OCI-M2 (cell line): ENCODE measurements at regions not wholly inside any gene's neighbourhood (a gene's known extent, or its start where the extent isn't known, plus 50 kb on each side); places are given as distances from the start of the nearest gene placed in this dataset.
"Not testable (repeated sequence)": the region's sequence is repeated elsewhere in the genome, so short reads cannot be mapped to it uniquely, and the experiment has no call there.

Source experiments
- DNase-seq: peaks from one replicate; lab custom pipeline; 2025; ENCODE audit not compliant: unreplicated experiment; lab: John Stamatoyannopoulos, UW

- no peak for DNase-seq
Measured at GRCh38 chr2:75326645-75327044, 127.3 kb upstream of the TACR1 start.

DNA sequence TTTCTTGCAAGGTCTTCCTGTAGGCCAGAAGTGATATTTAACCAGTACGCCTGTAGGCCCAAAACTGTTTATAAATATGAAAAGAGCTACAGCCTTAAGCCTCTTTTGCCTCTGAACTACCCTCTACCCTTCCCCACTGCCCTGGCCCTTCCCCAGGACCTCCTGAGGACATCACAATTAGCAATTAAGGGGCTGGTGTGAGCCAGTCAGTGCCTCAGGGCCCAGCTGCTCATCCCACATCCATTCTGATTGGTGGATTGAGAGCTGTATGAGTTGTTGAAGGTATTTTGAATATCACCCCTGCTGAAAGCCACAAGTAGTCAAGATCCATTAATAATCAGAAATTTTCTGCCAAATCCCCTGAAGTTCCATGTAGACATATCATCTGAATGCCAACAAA is 126.3 kb upstream of the TACR1 start:
- no peak for DNase-seq

GRCh38 chr2:75324861-75325284 is 125.6 kb upstream of the TACR1 start:
- DNase-seq, result no peak

DNA sequence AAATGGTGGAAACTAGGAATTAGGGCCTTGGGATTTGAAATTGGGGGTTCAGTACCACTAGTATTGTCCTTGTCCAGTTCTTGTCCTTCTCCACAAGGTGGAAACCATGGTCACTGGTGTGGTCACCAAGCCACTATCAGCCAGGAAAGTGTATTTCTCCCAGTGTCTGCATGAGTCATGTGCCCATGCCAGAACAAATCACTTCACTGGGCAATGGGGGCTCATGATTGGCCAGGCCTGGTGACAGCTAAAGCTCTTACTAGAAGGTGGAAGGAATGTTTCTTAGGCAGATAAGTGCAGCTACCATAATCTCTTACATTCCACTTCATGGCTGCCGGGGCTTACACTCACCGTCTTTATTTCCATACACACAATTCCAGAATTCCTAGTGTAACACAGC is 124.8 kb upstream of the TACR1 start:
- no peak for DNase-seq

GRCh38 chr2:75321599-75321922 is 122.2 kb upstream of the TACR1 start:
- DNase-seq, result no peak

DNA sequence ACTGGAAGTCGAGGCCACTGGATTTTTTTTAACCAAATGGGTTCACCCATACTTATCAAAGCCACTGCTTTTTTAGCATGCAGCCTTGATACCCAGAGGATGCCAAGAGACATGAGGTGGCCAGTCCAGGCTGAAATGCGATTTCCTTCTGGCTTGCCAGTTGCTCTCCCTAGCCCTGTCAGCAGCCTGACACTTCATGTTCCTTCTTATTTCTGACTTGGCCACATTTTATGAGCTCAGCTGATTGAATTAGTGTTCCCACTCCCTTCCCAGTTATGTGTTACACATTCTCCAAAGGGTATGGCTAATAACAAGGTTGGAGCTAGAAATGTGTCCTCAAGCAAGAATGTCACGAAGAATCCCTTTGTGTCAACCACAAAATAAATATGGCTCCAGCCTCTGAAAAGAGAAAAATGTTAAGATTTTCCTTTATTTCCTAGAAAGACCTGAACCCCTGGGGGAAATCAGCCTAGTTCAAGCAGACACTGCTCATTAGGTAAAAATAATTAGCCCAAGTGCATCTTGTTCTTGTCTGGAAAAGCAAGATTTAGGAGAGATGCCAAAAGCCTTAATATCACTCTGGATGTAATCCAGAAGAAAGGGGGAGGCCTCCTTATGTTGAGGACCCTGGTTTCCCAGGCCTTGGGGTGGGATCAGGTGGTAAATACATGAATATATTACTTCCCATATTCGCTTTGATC is 121.7 kb upstream of the TACR1 start:
- no peak for DNase-seq

DNA sequence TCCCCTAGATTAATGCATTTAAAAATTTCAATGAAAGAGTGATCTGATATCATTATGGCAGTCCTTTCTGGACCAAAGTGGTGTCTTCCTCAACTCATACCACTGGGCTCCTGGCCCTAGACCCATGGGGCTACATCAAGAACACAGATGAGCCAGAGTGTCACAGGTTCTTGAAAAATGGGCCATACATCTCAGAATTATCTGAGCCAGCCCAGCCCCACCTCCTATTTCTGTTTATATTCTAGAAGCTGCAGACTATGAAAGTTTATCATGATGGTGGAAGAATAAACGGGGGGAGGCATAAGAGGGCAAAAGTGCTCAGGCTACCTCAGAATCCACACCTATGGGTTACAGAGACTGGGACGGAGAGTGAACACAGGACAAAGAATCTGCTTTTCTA is 120.6 kb upstream of the TACR1 start:
- no peak for DNase-seq

DNA sequence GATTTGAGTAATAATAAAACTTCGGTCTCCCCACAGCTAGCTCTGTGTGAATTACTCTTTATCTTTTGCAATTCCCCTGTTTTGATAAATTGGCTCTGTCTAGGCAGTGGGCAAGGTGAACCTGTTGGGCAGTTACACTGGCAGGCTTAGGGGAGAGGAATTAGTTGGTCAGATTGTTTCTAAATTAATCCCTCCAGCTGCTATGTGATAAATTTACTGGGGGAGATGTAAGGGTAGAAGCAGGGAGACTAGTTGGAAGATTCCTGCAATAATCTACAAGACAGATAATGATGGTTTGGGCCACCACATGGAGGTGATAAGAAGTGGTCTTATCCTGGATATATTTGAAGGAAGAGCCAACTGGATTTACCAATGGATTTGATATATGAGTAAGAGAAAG is 118.5 kb upstream of the TACR1 start:
- no peak for DNase-seq

GRCh38 chr2:75317316-75317715 is 118.0 kb upstream of the TACR1 start:
- no peak for DNase-seq

- no peak for DNase-seq
Measured at GRCh38 chr2:75315436-75315835, 116.1 kb upstream of the TACR1 start.

DNA sequence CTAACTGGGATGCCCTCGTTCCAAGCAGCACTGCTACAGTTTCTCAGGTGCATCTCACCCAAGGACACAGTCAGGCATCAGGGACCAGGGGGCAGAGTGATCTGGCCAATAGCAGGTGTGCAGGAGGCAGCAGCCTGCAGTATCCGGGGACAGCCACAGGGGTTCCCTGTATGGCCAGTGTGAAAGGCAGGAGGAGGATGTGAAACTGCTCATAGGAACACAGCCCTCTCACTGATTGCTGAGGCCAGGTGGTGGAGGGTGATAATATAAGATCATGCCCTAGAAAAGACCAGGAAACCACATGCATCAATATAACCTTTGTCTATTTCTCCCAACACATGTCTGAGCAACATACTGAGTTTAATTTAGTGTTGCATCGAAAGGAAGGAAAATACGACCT is 112.7 kb upstream of the TACR1 start:
- no peak for DNase-seq

- no peak for DNase-seq
Measured at GRCh38 chr2:75311521-75311920, 112.2 kb upstream of the TACR1 start.

DNA sequence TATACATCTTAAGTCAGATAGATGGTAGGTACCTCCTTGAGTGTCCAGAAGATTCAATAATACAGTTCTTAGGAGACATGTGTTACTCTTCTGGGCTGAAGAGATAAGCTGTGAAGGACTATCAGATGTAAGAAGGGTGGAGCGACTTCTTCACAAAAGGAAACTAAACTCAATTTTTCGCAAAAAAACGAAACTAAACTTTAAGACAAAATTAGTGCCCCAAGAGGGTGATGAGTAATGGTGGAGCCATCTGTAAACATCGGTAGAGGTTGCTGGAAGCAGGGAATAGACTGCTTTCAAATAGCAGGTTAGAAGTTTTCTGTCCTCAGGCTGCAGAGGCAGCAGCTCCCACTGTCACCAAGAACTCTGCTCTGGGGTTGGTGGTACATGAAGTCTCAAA is 111.6 kb upstream of the TACR1 start:
- no peak for DNase-seq

DNA sequence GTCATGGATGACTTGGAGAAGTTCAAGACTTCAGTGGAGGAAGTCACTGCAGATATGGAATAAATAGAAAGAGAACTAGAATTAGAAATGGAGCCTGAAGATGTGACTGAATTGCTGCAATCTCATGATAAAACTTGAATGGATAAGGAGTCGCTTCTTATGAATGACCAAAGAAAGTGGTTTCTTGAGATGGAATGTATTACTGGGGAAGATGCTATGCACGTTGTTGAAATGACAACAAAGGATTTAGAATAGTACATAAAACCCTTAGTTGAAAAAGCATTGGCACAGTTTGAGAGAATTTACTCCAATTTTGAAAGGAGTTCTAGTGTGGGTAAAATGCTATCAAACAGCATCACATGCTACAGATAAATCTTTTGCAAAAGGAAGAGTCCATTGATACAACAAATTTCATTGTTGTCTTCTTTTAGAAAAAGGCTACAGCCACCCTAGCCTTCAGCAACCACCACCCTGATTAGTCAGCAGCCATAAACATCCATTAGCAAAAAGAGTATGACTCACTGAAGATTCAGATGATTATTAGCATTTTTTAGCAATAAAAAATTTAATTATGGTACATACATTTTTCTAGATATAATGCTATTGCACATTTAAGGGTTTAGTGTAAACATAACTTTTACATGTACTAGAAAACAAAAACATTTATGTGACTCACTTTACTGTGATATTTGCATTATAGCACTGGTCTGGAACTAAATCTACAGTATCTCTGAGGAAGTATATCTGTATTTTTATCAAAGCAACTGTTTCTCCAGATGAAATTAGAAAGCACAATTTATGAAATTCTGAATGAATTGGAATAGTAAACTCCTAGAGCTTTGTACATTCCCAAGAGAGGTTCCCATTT is 110.5 kb upstream of the TACR1 start:
- no peak for DNase-seq

DNA sequence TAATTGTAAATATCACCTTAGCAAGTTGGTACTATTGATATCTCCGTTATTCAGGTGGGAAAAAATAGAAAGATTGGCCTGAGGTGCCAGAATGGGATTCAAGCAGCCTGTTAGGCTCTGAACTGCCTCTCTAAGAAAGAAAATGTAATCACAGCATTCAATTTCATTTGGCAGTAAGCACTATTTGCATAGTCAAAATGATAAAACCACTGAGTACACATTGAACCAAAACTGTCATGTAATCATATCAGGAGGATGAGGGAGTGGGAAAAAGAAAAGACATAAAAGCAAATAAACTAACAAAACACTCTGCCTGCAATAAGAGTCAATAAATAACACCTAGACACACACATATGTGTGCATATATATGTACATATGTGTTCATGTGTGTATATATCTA is 103.9 kb upstream of the TACR1 start:
- no peak for DNase-seq

DNA sequence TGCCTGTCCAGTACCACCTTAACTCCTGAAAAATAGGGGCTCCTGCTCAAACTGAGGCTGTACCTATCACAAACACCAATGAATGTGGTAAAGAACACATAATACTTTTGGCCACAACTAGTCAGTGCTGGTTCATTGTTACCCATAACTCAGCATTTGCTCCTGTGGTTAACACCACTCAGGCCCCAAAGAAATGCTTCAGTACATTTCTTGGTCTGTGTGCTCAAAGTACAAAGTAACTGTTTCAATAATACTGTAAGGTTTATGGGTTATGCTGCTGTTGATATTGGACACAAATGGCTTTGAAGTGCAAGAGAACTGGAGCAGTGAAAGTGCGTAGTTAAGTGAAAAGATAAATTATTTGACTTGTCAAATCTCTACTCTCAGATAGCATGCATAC is 95.0 kb upstream of the TACR1 start:
- DNase-seq, result no peak

DNA sequence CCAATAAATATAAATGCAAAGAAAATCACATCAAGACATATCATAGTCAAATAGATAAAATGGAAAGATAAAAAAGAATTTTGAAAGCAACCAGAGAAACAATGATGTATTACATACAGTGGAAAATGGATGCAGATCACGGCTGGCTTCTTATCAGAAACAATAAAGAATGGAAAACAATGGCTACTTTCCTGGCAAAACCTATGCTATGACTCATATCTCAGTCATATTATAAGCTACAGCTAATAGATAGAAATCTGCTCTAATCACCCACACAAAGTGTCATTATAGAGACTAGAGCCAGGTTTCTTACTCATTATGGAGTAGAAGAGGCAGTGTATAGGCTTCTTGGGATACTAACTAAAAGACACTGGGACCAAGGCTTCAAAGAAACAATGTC is 93.5 kb upstream of the TACR1 start:
- no peak for DNase-seq

- no peak for DNase-seq
Measured at GRCh38 chr2:75290600-75291150, 91.4 kb upstream of the TACR1 start.

DNA sequence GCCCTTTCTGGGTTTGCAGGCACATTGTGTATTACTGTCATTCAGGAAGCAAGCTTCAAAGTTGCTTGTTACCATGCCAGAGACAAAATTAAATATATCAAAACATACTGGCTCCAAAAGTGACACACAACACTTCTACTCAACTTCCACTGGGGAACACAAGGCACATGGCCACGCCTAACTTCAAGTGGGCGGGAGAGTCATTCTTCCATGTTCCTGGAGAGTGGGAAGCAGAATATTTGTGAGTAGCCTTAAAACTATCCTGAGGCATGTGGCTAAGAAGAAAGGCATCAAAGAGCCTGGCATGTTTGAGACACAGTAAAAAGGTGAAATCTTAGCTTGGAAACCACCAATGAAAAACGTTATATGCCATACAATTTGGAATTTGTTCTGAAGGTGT is 90.5 kb upstream of the TACR1 start:
- no peak for DNase-seq

GRCh38 chr2:75289178-75289577 is 89.9 kb upstream of the TACR1 start:
- DNase-seq, result not testable (repeated sequence)

GRCh38 chr2:75288760-75289159 is 89.4 kb upstream of the TACR1 start:
- no peak for DNase-seq

- no peak for DNase-seq
Measured at GRCh38 chr2:75287624-75288316, 88.5 kb upstream of the TACR1 start.
